ENCODE measurements at regions not wholly inside any gene's neighbourhood (a gene's known extent, or its start where the extent isn't known, plus 50 kb on each side); places are given as distances from the start of the nearest gene placed in this dataset.

DNA sequence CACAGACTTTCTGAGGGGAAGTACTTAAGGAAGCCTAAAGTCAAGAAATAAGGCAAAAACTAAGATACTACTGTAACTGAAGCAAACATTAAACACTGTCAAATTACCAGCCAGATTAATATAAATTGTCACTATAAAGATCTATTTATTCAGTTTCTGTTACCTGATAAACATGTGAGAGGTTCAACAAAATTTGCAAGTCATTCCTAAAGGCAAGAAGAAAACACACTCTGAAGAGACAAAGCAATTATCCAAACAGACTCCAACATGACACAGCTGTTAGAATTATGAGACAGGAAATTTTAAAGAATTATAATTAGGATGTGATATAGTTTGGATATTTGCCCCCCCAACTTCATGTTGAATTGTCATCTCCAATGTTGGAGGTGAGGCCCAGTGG is 140.4 kb upstream of the COL3A1 start:
- no peak overlapping the region for H3K27ac ChIP-seq
- TF ChIP-seq ZFX (IDR thresholded peaks at IDR 0.05), result no peak
- TF ChIP-seq, protein P1, sequence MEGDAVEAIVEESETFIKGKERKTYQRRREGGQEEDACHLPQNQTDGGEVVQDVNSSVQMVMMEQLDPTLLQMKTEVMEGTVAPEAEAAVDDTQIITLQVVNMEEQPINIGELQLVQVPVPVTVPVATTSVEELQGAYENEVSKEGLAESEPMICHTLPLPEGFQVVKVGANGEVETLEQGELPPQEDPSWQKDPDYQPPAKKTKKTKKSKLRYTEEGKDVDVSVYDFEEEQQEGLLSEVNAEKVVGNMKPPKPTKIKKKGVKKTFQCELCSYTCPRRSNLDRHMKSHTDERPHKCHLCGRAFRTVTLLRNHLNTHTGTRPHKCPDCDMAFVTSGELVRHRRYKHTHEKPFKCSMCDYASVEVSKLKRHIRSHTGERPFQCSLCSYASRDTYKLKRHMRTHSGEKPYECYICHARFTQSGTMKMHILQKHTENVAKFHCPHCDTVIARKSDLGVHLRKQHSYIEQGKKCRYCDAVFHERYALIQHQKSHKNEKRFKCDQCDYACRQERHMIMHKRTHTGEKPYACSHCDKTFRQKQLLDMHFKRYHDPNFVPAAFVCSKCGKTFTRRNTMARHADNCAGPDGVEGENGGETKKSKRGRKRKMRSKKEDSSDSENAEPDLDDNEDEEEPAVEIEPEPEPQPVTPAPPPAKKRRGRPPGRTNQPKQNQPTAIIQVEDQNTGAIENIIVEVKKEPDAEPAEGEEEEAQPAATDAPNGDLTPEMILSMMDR (conservative IDR thresholded peaks at IDR 0.05), result no peak

DNA sequence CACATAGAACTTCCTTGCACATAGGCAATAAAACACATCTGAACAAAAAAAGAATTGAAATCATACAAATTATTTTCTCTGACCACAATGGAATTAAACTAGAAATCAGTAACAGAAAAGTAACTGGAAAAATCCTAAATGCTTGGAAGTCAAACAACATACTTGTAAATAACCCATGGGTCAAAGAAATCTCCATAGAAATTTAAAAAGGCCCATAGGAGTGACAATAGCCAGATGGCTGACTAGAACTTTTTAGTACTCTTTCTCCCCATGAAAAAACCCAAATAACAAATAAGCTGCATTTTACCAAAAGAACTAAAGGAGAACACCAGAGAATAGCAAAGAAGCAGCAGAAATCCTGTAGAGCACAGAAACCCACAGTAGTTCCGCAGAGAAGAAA is 139.2 kb upstream of the COL3A1 start:
- no peak overlapping the region for H3K27ac ChIP-seq
- TF ChIP-seq, protein P1 (conservative IDR thresholded peaks at IDR 0.05), result no peak
- no peak for TF ChIP-seq ZFX (IDR thresholded peaks at IDR 0.05)

DNA sequence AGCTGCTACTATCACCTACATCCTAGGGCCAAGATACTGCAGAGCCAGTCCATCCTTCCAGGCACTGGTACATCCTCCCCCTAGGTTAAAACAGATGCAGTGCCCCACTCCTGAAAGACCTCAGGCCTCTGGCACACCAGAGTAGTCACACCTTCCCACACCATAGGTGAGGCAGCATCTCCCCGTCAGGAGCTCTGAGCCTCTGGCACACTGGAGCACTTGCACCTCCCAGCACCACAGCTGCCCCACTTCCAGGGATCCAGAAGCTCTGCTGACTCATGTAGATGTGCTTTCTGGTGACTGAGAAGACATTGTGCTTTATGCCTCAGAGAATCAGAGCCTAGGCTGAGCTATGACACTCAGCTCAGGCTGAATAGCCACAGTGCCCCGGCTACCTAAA is 138.4 kb upstream of the COL3A1 start:
- TF ChIP-seq, protein P1 (conservative IDR thresholded peaks at IDR 0.05), result no peak
- TF ChIP-seq ZFX (IDR thresholded peaks at IDR 0.05), result no peak
- H3K27ac ChIP-seq, result no peak overlapping the region

DNA sequence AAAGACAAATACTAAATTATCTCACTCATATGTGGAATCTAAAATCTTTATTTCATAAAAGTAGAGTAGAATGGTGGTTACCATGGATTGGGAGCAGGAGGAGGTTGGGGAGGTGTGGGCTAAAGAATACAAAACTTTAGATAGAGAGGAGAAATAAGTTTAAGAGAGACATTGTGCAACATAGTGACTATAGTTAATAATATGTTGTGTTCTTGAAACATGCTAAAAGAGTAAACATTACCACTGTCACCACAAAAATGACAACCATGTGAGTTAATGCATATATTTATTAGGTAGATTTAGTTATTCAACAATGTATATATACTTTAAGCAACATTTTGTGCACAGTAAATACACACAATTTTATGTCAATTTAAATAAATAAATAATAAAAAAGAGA is 128.5 kb upstream of the COL3A1 start:
- TF ChIP-seq, protein P1 (conservative IDR thresholded peaks at IDR 0.05), result no peak
- TF ChIP-seq ZFX (IDR thresholded peaks at IDR 0.05), result no peak
- no peak overlapping the region for H3K27ac ChIP-seq

DNA sequence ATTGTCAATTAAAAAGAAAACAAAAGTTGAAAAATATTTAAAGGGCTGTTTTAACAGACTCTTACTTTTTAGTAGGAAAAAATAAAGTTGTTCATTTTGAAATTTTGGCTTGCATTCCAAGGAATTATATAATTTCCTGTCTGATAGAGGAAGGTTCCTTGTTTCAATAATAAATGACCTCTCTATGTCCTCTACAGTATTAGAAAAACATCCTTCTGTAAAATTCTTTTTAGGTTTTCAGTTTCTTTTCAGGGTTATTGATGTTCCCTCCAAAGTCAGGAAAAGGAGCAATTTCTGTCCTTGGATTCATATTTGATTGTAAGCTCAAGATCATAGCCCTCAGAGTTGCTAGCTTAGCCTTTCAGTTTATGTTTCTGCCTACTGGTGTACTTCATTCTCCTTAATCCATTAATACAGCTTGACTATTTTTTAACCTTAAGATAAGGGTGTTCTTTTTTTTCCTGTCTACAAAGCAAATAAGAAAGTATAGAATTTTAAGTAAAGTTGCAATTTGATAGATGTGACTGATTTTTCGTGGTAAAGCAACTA is 125.2 kb upstream of the COL3A1 start:
- H3K27ac ChIP-seq, result no peak overlapping the region
- no peak for TF ChIP-seq ZFX (IDR thresholded peaks at IDR 0.05)
- TF ChIP-seq, protein P1 (conservative IDR thresholded peaks at IDR 0.05), result no peak

DNA sequence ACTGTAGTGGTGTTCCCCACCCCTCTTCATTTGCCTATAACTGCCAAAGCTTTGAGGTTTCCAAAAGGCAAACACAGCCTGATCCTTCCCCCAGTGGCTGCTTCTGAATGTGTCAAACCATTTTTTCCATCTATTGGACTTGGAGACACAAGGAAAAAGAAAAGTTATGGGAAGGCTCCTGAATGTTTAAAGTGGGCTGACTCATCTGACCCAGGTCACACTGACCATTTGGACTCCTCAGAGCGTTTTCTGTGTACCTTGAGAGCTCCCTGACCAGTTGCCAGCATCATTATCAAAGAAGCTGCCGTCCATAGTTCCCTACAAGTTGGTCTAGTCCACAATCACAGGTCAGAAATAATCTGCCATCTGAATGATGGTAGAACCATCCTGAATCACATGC is 123.4 kb upstream of the COL3A1 start:
- H3K27ac ChIP-seq, result no peak overlapping the region
- no peak for TF ChIP-seq ZFX (IDR thresholded peaks at IDR 0.05)
- TF ChIP-seq, protein P1 (conservative IDR thresholded peaks at IDR 0.05), result no peak

DNA sequence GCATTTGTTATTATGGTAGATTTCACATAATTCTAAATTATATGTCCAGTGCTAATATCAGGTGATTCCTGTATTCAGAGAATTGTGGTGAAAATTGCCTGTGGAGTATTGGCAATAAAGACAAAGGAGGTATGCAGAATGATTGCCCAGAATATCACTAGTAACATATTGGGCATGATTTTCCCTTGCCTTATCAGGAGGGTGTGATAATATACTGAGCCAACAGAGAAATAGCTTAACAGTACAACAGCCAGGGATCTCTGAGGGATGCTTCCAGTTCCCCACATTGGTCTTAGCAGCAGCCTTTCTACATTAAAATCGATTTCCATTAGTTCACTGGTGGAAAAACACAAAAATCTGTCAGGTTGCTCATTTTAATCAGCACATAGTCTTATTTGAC is 122.9 kb upstream of the COL3A1 start:
- TF ChIP-seq, protein P1 (conservative IDR thresholded peaks at IDR 0.05), result no peak
- TF ChIP-seq ZFX (IDR thresholded peaks at IDR 0.05), result no peak
- H3K27ac ChIP-seq, result no peak overlapping the region

Data from C4-2B (cell line).